GM12878 (cell line): ENCODE measurements at regions not wholly inside any gene's neighbourhood (a gene's known extent, or its start where the extent isn't known, plus 50 kb on each side); places are given as distances from the start of the nearest gene placed in this dataset.

Source experiments
- ATAC-seq: fragments of 200-7000 bp; cut with Tn5 transposase; 3 replicates; pipeline ENCODE4 v1.9.1; 2020; ENCODE audit warnings: mild to moderate bottlenecking, moderate library complexity
- BruUV-seq: library from RNA; stranded (reverse); fragments of 400-500 nt; replicated peaks from 2 replicates; lab custom pipeline; 2021; lab: Mats Ljungman, UMichigan
- CTCF ChIA-PET: fragments of 300-600 bp; sonication (Branson Sonifier 250); formaldehyde crosslinking; extraction: SDS; loops from one replicate; lab custom pipeline; 2021; ENCODE audit warnings: inconsistent platforms; lab: Yijun Ruan, JAX
- POLR2A ChIA-PET: fragments of 350-600 bp; formaldehyde crosslinking; extraction: SDS; loops from one replicate; lab custom pipeline; 2021; ENCODE audit warnings: inconsistent platforms; lab: Charles Lee
- RAD21 ChIA-PET: fragments of 300-600 bp; sonication (Branson Sonifier 250); formaldehyde crosslinking; loops from one replicate; lab custom pipeline; 2023; ENCODE audit warnings: antibody characterized with exemption; ENCODE audit not compliant: unreplicated experiment; lab: Charles Lee
- SMC1A ChIA-PET: fragments of 300-600 bp; sonication (Branson Sonifier 250); formaldehyde crosslinking; loops from one replicate; lab custom pipeline; 2023; ENCODE audit not compliant: unreplicated experiment, uncharacterized antibody; lab: Charles Lee
- DNase-seq: peaks from one replicate; pipeline ENCODE4 v3.0.0-alpha.2; 2011; ENCODE audit warnings: low read depth, low spot score
- FAIRE-seq: peaks from 3 replicates; lab custom pipeline; 2011; peaks lifted over from hg19 to GRCh38; lab: Jason Lieb, UNC
- H2AFZ ChIP-seq: 2 replicates; pipeline ENCODE4 v1.6.0; 2011; ENCODE audit warnings: low read depth, low read length, control low read depth; ENCODE audit not compliant: control insufficient read depth
- H3K27ac ChIP-seq: 2 replicates; pipeline ENCODE4 v1.5.1; 2011; ENCODE audit warnings: control low read depth; ENCODE audit not compliant: control insufficient read depth, insufficient read depth
- H3K27me3 ChIP-seq, 2 experiments: replicated peaks in 1 of 2; 2 replicates each; pipeline versions ENCODE4 v1.6.0 to v1.6.1; 2011; ENCODE audit warnings: low read length in 1 of 2; ENCODE audit not compliant: control insufficient read depth in 2 of 2, insufficient read depth in 2 of 2
- H3K36me3 ChIP-seq, 2 experiments: 2 replicates each; pipeline ENCODE4 v1.5.1; 2011; ENCODE audit warnings: low read length in 1 of 2; ENCODE audit not compliant: control insufficient read depth in 2 of 2, insufficient read depth in 2 of 2
- H3K4me1 ChIP-seq: 2 replicates; pipeline ENCODE4 v1.6.1; 2011; ENCODE audit warnings: mild to moderate bottlenecking, low read length, moderate library complexity, mixed read lengths; ENCODE audit not compliant: control insufficient read depth, insufficient read depth
- H3K4me2 ChIP-seq: 2 replicates; pipeline ENCODE4 v1.6.0; 2011; ENCODE audit warnings: control low read depth; ENCODE audit not compliant: control insufficient read depth, insufficient read depth
- H3K4me3 ChIP-seq: fragments of 200-600 bp; sonication (generic); 2 replicates; pipeline ENCODE4 v1.5.1; 2016
- H3K79me2 ChIP-seq: 2 replicates; pipeline ENCODE4 v1.6.0; 2011; ENCODE audit warnings: low read length; ENCODE audit not compliant: control insufficient read depth, insufficient read depth
- H3K9ac ChIP-seq: 2 replicates; pipeline ENCODE4 v1.8.0; 2011; ENCODE audit warnings: low read length, control low read depth, mixed read lengths; ENCODE audit not compliant: control insufficient read depth, insufficient read depth
- H3K9me3 ChIP-seq: replicated peaks from 3 replicates; pipeline ENCODE4 v1.5.1; 2011; ENCODE audit warnings: mild to moderate bottlenecking, low read length; ENCODE audit not compliant: control insufficient read depth, insufficient read depth
- H4K20me1 ChIP-seq: 2 replicates; pipeline ENCODE4 v1.6.0; 2011; ENCODE audit not compliant: control insufficient read depth, insufficient read depth
- BMI1 ChIP-seq: fragments of 450-650 bp; IDR thresholded peaks from 2 replicates; pipeline ENCODE4 v1.6.1; 2016; ENCODE audit warnings: mild to moderate bottlenecking, moderate library complexity, borderline replicate concordance
- CREB1 ChIP-seq: IDR thresholded peaks from 2 replicates; pipeline ENCODE4 v1.6.1; 2012; ENCODE audit warnings: low read depth, mild to moderate bottlenecking, inconsistent platforms
- DPF2 ChIP-seq: fragments of 450-650 bp; IDR thresholded peaks from 2 replicates; pipeline ENCODE4 v1.6.1; 2017; ENCODE audit warnings: mild to moderate bottlenecking
- NR2F1 ChIP-seq: fragments of 450-650 bp; conservative IDR thresholded peaks from 2 replicates; pipeline ENCODE4 v1.6.1; 2017; ENCODE audit warnings: mild to moderate bottlenecking
- SIN3A ChIP-seq: IDR thresholded peaks from 2 replicates; pipeline ENCODE4 v1.6.1; 2012; ENCODE audit warnings: low read depth, low read length, improper control_type of control experiment
- ZNF622 ChIP-seq: fragments of 450-650 bp; IDR thresholded peaks from 2 replicates; pipeline ENCODE4 v1.6.1; 2017; ENCODE audit warnings: mild to moderate bottlenecking, inconsistent platforms
- WGBS: methylation state at CpG from one replicate; pipeline ENCODE4 v1.1.6; 2016; ENCODE audit warnings: low lambda C conversion rate; ENCODE audit not compliant: insufficient replicate concordance, insufficient coverage; ENCODE audit errors: missing lambda C conversion rate; 5-methylcytosine and 5-hydroxymethylcytosine counted together
- in situ Hi-C: fragments of 300-500 bp; cut with MboI; formaldehyde crosslinking; loops from 9 replicates; pipeline ENCODE4 v1.14.3; 2018; ENCODE audit warnings: mixed read lengths
- intact Hi-C: fragments of 100-400 bp; cut with micrococcal nuclease; formaldehyde crosslinking; loops from one replicate; pipeline ENCODE4 v1.14.2; 2022; ENCODE audit not compliant: unreplicated experiment
- TF ChIP-seq, protein P1 (sequence below): IDR thresholded peaks from 2 replicates; pipeline ENCODE4 v1.6.1; 2012; ENCODE audit warnings: low read depth, low read length, improper control_type of control experiment
- TF ChIP-seq, protein P2 (sequence below): IDR thresholded peaks from 2 replicates; pipeline ENCODE4 v1.6.1; 2011; ENCODE audit warnings: mild to moderate bottlenecking, low read depth, low read length, moderate library complexity; ENCODE audit not compliant: insufficient replicate concordance
- TF ChIP-seq, protein P3 (sequence below): IDR thresholded peaks from 2 replicates; pipeline ENCODE4 v1.6.1; 2012; ENCODE audit warnings: improper control_type of control experiment, low read depth, low read length; ENCODE audit not compliant: insufficient replicate concordance
- TF ChIP-seq, protein P4 (sequence below): IDR thresholded peaks from 2 replicates; pipeline ENCODE4 v1.6.1; 2012; ENCODE audit warnings: low read length, inconsistent platforms

DNA sequence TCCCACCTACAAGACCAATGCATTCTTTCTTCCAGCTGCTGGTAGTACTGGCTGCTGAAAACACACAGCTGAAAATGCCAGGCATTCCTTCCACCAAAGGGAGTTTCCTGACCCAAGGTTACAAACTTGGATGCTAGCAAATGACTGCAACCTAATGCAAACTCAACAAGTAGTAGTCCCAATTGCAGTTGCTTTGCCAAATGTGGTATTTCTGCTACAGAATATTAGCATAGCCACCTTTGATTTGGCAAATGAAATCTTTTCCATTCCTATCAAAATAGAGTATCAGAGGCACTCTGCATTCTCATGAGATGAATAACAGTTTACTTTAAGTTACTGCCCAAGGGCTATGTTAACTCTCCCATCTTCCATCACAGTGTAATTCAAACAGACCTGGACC is 172.0 kb upstream of the ARHGAP42 start (continued):
- TF ChIP-seq, protein P1, sequence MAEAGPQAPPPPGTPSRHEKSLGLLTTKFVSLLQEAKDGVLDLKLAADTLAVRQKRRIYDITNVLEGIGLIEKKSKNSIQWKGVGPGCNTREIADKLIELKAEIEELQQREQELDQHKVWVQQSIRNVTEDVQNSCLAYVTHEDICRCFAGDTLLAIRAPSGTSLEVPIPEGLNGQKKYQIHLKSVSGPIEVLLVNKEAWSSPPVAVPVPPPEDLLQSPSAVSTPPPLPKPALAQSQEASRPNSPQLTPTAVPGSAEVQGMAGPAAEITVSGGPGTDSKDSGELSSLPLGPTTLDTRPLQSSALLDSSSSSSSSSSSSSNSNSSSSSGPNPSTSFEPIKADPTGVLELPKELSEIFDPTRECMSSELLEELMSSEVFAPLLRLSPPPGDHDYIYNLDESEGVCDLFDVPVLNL: no peak
- no peak for TF ChIP-seq CREB1
- TF ChIP-seq, protein P2, sequence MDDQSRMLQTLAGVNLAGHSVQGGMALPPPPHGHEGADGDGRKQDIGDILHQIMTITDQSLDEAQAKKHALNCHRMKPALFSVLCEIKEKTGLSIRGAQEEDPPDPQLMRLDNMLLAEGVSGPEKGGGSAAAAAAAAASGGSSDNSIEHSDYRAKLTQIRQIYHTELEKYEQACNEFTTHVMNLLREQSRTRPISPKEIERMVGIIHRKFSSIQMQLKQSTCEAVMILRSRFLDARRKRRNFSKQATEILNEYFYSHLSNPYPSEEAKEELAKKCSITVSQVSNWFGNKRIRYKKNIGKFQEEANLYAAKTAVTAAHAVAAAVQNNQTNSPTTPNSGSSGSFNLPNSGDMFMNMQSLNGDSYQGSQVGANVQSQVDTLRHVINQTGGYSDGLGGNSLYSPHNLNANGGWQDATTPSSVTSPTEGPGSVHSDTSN: no peak
- no peak for TF ChIP-seq SIN3A
- no peak for TF ChIP-seq NR2F1

DNA sequence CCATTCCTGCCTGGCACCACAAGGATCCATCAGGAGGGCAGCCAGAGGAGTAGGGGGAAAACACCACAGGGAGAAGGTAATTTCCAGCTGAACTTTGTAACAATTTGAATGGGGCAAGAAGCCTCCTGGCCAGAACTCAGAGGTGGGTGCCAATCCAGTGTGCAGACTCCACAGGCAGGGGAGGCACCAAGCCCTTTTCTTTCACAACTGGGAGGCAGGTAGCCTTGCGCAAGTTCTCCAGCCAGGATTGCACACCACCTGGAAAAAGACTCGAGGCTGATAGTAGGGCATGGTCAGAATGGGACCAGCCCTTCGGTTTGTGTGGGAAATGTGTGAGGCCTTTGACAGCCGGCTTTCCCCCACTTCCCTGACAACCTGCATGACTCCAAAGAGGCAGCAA is 161.9 kb upstream of the ARHGAP42 start:
- no TSS peak for BruUV-seq
- FAIRE-seq: no peak
- TF ChIP-seq BMI1: no peak
- no peak for TF ChIP-seq ZNF622
- no peak for TF ChIP-seq DPF2
- TF ChIP-seq, protein P3, sequence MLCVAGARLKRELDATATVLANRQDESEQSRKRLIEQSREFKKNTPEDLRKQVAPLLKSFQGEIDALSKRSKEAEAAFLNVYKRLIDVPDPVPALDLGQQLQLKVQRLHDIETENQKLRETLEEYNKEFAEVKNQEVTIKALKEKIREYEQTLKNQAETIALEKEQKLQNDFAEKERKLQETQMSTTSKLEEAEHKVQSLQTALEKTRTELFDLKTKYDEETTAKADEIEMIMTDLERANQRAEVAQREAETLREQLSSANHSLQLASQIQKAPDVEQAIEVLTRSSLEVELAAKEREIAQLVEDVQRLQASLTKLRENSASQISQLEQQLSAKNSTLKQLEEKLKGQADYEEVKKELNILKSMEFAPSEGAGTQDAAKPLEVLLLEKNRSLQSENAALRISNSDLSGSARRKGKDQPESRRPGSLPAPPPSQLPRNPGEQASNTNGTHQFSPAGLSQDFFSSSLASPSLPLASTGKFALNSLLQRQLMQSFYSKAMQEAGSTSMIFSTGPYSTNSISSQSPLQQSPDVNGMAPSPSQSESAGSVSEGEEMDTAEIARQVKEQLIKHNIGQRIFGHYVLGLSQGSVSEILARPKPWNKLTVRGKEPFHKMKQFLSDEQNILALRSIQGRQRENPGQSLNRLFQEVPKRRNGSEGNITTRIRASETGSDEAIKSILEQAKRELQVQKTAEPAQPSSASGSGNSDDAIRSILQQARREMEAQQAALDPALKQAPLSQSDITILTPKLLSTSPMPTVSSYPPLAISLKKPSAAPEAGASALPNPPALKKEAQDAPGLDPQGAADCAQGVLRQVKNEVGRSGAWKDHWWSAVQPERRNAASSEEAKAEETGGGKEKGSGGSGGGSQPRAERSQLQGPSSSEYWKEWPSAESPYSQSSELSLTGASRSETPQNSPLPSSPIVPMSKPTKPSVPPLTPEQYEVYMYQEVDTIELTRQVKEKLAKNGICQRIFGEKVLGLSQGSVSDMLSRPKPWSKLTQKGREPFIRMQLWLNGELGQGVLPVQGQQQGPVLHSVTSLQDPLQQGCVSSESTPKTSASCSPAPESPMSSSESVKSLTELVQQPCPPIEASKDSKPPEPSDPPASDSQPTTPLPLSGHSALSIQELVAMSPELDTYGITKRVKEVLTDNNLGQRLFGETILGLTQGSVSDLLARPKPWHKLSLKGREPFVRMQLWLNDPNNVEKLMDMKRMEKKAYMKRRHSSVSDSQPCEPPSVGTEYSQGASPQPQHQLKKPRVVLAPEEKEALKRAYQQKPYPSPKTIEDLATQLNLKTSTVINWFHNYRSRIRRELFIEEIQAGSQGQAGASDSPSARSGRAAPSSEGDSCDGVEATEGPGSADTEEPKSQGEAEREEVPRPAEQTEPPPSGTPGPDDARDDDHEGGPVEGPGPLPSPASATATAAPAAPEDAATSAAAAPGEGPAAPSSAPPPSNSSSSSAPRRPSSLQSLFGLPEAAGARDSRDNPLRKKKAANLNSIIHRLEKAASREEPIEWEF: no peak
- TF ChIP-seq, protein P4, sequence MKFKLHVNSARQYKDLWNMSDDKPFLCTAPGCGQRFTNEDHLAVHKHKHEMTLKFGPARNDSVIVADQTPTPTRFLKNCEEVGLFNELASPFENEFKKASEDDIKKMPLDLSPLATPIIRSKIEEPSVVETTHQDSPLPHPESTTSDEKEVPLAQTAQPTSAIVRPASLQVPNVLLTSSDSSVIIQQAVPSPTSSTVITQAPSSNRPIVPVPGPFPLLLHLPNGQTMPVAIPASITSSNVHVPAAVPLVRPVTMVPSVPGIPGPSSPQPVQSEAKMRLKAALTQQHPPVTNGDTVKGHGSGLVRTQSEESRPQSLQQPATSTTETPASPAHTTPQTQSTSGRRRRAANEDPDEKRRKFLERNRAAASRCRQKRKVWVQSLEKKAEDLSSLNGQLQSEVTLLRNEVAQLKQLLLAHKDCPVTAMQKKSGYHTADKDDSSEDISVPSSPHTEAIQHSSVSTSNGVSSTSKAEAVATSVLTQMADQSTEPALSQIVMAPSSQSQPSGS: no peak

More for the DNA sequence above, 161.9 kb upstream of the ARHGAP42 start:
- Histone ChIP-seq H3K4me3 (no peak overlapping the region), H3K27ac (no peak overlapping the region), H3K9me3 (no peaks in the 10 kb centered on the region), H3K27me3 (no peaks in the 10 kb centered on the region), H4K20me1 (no peaks in the 10 kb centered on the region), H3K4me1 (no peaks in the 10 kb centered on the region), H3K36me3 (no peaks in the 10 kb centered on the region), H3K79me2 (no peaks in the 10 kb centered on the region), H2AFZ (no peak overlapping the region), H3K4me2 (no peak overlapping the region), H3K9ac (no peak overlapping the region)
- ChIA-PET CTCF (no interaction called here), RAD21 (no interaction called here), POLR2A (no interaction called here), SMC1A (interaction anchor here (1.4 kb wide), 1 partner anchor 16 kb away, joined by 3 read pairs; no protein-coding TSS in a partner anchor)
- in situ Hi-C loops (no loop called here), intact Hi-C loops (no loop called here)
- ATAC-seq (no peak), DNase-seq (no peak)
- WGBS: 36% methylated on average over 4 of the region's 4 CpGs
